HG03571 (cell line): ENCODE measurements at regions not wholly inside any gene's neighbourhood (a gene's known extent, or its start where the extent isn't known, plus 50 kb on each side); places are given as distances from the start of the nearest gene placed in this dataset.

Experiments
- ATAC-seq: cut with Tn5 transposase; IDR thresholded peaks from one replicate; pipeline ENCODE4 v1.9.1; 2021; ENCODE audit not compliant: unreplicated experiment

DNA sequence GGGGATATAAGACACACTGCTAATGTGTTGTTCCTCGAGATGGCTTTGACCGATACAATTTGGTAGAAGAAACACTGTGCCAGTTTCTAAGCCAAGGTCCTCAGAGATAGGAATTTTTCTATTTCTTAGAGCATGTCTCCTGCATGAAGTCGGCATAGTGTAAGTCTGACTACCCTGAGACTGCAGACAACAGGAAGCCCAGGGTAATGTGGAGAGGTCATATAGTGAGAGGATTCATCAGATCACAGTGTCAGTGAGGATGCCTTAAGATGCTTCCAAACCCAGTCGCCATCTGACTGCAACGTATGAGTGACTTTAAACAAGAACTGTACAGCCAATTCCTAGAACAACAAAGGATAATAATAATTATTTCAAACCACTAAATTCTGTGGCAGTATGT, 818.3 kb upstream of the GYPC start:
- no peak for ATAC-seq

GRCh38 chr2:125839945-125840344, 816.0 kb upstream of the GYPC start:
- ATAC-seq, result no peak

GRCh38 chr2:125842041-125842440, 813.9 kb upstream of the GYPC start:
- no peak for ATAC-seq

DNA sequence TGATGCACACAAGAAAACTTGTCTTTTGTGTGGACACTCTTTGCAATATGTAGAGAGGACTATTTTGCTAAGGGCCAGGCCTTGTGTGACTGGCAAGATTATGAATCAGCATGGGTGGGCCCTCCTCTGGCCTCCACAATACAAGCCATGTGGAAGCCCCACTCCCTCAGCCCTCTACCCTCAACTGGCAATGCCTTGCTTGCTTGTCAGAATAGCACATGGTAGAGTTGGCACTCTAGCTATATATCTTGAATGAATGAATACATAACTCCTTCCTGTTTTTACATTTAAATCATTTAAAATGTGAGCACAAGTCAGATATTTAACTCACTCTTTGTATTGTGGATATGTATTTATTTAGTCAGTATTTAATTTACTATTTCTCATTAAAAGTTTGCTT, 805.4 kb upstream of the GYPC start:
- ATAC-seq, result no peak

GRCh38 chr2:125852364-125852763, 803.6 kb upstream of the GYPC start:
- no peak for ATAC-seq

DNA sequence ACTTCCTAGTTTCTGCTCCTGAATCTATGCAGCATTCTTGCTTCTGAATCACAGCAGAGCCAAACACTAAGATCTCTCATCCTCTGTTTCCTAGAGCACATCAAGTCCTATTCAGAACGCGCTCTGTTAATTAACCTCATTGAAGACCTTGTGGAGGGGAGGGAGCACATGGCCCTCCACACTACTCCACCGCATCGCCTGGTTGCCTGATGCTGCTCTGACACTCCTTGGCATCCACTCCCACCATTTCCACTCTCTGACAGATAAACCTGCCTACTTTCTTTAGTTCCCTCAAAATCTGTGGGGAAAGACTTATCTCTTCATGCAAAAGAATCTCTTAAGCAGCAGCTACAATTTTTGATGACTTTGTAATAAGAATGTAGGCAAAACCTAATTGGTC, 802.3 kb upstream of the GYPC start:
- ATAC-seq, result no peak

DNA sequence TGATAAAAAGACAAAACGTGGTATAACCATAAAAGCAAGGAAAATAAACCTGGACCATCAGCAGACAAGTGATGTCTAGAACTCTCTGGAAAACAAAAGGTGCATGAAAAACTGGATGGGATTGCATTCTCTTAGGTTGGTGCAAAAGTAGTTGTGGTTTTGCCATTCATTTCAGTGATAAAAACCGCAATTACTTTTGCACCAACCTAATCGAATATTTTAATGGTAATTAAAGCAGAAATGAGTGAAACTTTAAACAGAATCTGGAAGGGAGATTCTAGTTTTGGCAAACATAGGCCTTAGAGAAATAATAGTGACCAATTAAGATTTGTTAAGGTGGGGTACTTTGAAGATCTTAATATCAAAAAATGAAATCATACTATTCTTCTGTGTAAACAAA, 800.8 kb upstream of the GYPC start:
- no peak for ATAC-seq

- ATAC-seq, result no peak
Observed at GRCh38 chr2:125857971-125858794, 797.8 kb upstream of the GYPC start.

DNA sequence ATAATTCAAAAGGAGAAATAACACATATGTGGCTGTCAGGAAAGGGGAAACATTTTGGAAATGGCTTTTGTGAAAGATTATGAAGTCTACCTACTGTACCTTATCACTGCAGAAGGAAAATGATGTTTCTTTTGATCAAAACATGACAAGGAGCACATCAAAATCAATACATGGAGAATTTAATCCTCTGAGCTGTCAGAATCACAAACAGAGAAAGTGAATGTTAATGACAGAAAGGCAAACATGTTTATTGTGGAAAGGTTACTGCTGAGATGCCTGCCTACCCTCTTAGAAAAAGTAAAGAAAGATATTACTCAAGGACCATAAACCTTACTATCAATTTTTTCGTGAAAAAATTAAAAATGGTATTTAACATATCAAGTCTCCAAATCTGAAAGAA, 794.5 kb upstream of the GYPC start:
- no peak for ATAC-seq

- no peak for ATAC-seq
Observed at GRCh38 chr2:125867908-125868307, 788.0 kb upstream of the GYPC start.

DNA sequence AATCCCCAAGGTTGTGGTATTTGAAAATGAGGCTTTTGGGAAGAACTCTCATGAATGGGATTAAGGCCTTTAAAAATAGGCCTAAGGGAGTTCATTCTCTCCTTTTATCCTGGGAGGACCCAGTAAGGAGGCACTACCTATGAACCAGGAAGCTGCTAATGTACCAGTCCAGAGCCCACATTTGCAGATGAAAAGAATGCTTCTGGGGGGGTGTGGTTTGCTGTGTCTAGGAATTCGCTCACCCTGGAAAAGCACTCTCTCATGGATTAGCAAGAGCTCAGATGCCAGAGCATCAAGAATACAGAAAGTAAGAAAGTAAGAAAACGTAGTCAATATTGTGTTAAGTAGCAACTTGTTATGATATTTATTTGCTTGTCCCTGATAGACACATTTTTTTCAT, 785.7 kb upstream of the GYPC start:
- ATAC-seq, result no peak

DNA sequence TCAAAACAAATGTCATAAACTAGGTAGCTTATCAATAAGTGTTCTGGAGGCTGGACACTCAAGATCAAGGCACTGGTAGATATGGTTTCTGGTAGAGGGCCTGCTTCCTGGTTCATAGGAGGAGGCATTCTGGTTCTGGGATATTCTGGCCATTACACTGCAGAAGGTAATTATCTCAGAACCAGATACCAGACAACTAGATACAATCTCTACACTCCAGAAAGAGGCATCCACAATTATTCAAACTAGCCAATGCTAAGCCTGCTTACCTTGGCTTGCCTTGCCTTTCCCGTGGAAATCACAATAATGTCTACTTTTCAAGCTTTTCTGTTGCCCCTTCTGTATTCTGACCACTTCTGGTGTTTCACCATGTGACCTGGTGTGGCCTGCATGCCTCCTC, 785.2 kb upstream of the GYPC start:
- ATAC-seq, result no peak

DNA sequence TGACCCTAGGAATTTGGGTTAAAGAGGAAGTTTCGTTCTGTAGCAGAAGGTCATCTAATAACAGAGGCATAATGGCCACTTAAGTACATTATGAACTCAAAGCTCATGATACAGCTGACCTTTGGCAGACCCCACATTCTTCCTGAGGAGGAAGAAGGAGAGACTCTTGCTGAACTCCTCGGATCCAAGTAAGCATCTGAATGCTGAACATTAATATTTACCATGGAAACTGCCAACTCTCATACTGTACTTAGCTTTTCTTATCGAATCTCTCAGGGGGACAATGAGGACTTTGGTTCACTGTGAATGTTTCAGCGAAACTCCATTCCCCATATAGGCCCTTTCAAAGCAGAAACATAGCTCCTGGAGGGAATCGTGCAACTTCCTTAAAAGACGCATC, 781.4 kb upstream of the GYPC start:
- no peak for ATAC-seq

DNA sequence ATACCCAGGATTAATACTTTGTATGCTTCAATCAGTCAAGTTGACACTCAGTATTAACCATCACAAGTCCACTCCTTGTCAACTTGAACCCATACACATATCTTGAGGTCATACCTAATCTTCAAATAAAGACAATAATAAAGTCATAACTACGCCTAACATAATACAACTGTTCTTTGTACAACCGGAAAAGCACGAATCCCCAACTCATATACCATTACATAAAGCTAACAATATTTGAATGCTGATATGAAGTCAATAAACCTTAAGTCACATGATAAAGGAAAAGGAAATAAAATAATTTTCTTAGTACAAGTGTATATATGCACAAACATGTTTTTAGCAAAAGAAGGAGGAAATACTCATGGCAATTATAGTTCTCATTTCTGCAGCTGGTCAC, 770.6 kb upstream of the GYPC start:
- ATAC-seq, result no peak

DNA sequence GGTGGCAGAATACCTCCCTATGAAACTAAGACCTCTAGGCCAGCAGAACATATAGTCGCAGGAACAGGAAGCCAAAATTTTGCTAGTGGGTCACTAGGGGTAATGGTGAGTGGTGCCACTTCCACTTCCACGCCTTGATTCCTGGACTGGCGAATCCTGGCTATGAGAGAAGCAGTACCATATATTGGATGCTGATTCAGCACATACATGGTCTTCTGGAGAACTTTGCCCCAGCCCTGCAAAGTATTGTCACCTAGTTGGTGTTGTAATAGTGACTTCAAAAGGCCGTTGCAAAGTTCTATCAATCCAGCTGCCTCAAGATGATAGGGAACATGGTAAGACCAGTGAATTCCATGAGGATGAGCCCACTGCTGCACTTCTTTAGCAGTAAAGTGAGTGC, 769.8 kb upstream of the GYPC start:
- no peak for ATAC-seq

- no peak for ATAC-seq
Observed at GRCh38 chr2:125901278-125901677, 754.7 kb upstream of the GYPC start.

- ATAC-seq, result no peak
Observed at GRCh38 chr2:125925891-125926546, 729.9 kb upstream of the GYPC start.

DNA sequence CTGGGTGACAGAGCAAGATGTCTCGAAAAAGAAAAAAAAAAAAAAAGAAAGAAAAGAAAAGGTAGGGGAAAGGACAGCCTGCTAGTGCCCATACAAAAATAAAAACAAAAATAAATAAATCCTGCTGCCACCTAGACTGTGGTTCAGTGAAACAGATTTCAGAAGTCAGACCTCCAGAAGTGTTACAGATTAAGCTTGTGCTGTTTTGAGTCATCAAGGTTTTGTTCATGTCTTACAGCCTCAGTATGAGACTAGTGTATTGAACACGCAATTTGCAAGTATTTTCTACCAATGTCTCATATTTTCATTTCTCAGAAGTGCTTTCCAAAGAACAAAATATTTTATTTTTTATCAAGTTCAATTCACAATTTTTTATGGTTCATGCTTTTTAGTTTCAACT, 720.4 kb upstream of the GYPC start:
- no peak for ATAC-seq

DNA sequence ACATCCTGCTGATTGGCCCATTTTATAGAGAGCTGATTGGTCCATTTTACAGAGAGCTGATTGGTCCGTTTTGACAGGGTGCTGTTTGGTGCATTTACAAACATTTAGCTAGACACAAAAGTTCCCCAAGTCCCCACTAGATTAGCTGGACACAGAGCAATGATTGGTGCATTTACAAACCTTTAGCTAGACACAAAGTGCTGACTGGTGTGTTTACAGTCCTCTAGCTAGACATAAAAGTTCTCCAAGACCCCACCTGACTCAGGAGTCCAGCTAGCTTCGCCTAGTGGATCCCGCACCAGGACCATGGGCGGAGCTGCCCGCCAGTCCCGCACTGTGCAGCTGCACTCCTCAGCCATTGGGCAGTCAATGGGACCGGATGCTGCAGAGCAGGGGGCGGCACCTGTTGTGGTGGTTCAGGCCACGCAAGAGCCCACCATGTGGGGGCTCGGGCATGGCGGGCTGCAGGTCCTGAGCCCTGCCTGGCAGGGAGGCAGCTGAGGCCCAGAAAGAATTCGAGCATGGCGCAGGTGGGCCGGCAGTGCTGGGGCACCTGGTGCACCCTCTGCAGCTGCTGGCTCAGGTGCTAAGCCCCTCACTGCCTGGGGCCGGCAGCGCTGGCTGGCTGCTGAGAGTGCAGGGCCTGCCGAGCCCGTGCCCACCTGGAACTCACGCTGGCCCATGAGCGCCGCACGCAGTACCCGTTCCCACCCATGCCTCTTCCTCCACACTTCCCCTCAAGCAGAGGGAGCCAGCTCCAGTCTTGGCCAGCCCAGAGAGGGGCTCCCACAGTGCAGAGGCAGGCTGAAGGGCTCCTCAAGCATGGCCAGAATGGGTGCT, 713.2 kb upstream of the GYPC start:
- ATAC-seq, result no peak

DNA sequence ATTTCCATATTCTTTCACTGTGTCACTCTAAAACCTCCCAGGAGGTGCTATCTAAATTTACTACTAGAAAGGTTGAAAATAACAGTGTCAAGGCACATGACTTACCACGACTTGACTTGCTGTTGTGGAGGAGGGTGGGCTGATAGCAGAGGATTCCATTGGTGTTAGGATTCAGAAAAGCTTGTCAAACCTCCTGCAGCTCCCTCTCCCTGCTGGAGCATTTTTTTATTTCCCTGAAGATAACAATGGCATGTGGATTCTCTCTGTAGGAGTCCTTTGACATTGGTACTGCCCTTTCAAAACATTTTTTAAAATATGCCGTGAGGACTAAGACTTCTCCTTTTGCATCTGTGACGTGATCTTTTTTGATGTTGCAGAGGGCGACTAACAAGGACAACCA, 696.9 kb upstream of the GYPC start:
- no peak for ATAC-seq

DNA sequence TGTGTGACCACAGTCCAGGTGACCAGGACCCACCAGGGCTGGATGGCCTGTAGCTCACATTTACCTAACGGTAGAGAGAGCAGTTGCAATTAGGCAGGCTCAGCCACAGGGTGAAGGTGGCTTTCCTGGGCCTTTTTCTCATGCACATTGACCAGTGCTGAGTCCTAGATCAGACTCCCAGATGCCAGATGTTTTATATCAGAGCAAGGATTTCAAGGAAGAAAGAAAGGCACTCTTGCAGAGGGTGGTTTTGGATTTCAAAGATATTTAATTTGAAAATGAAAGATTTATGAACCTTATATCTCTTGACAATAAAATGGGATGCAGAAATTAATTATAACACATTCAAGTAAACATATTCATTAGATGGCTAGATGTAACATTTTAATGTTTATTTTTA, 694.2 kb upstream of the GYPC start:
- no peak for ATAC-seq

DNA sequence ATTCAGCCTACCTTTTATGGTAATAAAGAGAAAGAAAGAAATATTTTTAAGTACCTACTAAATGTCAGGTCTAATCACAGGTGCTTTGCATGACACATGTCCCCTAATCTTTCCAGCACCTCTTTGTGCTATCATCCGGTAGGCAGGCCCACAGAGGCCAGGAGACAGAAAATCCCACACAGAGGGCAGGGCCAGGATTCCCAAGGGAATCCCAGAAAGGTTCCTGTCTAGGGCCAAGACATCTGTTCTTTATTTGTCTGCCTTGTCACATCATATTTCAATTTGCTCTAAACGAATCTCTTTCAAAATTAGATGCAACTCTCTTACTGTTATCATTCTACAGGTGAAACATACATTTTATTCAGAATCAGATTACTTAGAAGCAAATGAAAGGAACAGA, 676.1 kb upstream of the GYPC start:
- ATAC-seq, result no peak
